ENCODE measurements at regions not wholly inside any gene's neighbourhood (a gene's known extent, or its start where the extent isn't known, plus 50 kb on each side); places are given as distances from the start of the nearest gene placed in this dataset.

GRCh38 chr22:48872271-48873190, 955.1 kb downstream of the BRD1 start:
- DNase-seq, result no peak

DNA sequence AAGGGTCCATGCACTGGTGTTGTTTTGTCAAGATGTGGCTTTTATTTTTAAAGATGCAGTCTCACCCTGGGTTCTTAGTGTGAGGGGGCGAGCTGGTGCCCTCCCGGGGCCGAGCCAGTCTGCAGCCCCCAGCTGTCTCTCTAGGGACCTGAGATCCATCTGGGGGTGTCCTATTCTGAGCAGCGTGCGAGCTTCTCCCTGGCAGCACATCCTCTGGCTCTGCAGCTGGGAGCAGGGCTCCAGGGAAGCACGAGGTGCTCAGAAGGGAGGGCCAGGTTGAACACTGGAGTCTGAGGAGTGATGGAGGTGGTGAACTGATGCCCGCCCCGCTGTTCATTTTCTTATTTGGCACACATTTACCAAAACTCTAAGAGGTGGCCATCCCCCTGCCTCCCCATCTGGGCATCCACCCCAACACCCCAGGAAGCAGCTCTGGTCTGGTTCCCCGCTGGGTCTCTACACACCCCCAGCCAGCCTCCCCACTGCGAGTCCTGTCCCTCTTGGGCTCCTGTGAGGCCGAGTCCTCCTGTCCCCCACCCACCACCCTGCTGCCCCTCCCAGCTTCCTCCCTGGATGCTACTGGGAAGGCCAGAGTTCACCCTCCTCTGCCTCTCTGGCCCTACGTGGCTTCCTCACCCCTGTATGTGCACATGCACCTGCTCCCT, 956.4 kb downstream of the BRD1 start:
- no peak for DNase-seq

- no peak for DNase-seq
These were observed 957.2 kb downstream of the BRD1 start for GRCh38 chr22:48870436-48870835.

- DNase-seq, result no peak
These were observed 957.9 kb downstream of the BRD1 start for GRCh38 chr22:48869788-48870187.

DNA sequence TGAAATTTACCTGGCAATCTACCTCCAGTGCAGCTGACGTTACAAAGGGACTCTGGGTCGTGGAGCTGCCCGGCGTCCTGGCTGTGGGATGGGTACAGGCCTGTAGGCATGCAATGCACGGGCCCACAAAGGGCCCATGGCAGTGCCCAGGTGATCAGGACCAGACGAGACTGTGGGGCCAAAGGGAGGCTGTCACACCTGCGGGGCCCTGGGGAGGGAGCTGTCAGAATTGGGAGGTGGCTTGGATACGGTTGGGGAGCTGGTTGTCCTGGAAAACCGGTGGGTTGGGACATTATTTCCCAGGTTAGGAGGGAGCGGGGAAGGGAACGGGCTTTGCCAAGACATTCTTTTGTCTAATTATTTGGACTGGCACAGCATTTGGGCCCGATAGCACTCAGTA, 958.5 kb downstream of the BRD1 start:
- no peak for DNase-seq

DNA sequence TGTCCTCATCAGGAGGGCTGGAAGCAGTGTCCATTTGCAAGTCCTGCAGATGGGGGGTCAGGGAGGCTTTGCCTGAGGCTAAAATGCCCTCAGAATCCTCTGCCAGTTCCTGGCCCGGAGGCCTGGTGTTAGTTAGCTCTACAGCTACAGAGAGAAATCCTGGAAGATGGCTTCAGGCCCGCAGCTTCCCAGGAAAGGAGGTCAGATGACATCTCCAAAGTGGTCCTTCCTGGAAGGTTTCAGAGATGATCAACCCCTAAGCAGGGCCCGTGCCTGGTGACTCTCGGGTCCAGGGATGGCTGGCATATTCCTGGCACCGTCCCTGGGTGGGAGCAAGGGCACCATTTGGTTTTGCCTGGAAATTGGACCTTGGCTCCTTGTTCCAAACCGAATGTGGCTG, 959.1 kb downstream of the BRD1 start:
- no peak for DNase-seq

DNA sequence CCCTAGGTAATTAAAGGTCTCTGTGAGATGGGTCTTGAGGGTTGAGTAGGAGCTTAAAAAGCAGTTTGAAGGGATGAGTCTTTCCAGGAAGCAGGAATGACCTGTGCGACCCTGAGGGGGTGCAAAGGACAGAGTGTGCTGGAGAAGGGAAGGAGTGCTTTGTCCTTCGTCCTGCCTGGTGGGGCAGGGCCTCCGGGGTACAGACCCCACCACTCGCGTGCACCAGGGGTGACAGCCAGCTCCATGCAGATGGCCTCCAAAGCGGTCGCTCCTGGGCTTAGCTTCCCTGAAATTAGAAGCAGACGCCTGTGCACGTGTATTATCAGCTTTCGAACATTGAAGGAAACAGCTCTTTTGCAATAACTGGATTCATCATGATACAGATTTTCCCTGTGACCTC, 959.8 kb downstream of the BRD1 start:
- no peak for DNase-seq

- DNase-seq, result no peak
These were observed 960.6 kb downstream of the BRD1 start for GRCh38 chr22:48866906-48867681.

DNA sequence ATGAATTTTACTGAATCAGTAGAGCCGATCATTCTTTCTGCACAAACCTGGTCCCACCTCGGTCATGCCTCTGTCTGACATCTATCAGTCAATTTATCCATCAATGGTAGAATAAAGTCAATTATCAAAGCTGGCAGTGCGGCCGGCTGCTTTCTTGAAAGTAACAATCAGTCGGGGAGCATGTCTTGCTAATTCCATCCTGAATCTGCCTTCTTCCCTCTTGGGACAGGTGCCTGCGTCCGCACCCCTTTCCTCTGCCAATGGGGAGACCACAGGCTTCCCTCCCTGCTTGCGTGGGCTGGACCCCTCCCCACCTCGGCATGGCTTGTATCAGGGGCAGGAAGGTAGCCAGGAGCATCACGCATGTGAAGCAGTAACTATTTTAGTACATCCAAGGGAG, 962.9 kb downstream of the BRD1 start:
- DNase-seq, result no peak

GRCh38 chr22:48863965-48864528, 963.6 kb downstream of the BRD1 start:
- DNase-seq, result no peak

DNA sequence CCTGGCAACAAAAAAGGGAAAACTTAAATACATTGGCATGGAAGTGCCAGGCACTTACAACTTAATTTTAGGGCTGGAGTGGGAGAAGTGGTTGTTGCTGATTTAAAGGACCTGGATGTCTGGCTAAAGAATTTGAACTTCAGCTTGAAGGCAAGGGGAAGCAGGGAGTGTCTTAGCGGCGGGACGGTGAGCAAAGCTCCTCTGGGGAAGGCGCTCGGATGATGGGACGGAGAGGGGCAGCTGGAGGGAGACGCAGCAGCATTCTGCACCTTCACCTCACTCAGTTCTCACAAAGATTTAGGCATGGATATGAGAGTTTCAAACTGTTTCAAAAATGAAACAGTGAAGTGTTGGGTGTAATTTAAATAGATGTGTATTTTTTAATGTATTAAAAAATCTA, 967.1 kb downstream of the BRD1 start:
- no peak for DNase-seq

GRCh38 chr22:48858856-48859255, 968.8 kb downstream of the BRD1 start:
- no peak for DNase-seq

DNA sequence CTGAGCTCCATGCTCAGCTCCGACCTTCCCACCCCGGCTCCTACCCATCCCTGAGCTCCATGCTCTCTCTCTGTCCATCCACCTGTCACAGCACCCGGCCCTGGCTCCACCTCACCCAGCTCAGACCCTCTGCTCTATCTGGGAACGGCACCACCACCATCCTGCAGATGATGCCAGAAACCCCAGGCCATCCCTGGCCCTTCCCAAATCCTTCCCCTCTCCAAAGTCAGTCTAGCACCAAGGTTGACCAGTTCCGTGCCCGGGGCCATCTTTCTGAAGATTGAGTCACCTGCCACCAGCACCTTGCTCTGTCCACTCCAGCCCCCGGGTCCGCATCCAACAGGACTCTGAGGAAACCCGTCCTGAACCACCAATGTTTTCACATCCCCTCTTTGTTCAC, 969.6 kb downstream of the BRD1 start:
- DNase-seq, result no peak

DNA sequence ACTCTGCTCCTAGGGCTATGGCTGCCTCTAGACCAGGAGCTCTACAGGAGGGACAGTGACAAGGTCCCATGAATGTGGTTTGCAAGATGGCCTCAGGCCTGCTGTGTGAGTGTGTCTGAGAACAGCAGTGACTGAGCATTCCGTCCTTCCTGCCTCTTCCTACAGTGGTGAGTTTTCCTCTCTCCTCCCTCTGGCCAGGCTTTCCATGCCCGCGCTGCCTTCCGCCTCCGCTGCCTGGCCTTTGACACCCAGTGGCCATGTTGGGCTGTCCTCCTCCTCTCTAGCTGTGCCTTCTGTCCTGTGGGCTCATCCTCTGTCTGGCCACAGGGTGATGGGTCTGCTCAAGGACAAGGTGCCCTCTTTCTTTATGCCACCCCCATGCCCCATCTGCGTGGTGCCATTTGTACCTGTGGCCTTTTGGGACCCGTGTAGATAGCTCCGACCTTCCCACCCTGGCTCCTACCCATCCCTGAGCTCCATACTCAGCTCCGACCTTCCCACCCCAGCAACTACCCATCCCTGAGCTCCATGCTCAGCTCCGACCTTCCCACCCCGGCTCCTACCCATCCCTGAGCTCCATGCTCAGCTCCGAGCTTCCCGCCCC, 970.4 kb downstream of the BRD1 start:
- no peak for DNase-seq

GRCh38 chr22:48856308-48856615, 971.4 kb downstream of the BRD1 start:
- DNase-seq, result no peak

DNA sequence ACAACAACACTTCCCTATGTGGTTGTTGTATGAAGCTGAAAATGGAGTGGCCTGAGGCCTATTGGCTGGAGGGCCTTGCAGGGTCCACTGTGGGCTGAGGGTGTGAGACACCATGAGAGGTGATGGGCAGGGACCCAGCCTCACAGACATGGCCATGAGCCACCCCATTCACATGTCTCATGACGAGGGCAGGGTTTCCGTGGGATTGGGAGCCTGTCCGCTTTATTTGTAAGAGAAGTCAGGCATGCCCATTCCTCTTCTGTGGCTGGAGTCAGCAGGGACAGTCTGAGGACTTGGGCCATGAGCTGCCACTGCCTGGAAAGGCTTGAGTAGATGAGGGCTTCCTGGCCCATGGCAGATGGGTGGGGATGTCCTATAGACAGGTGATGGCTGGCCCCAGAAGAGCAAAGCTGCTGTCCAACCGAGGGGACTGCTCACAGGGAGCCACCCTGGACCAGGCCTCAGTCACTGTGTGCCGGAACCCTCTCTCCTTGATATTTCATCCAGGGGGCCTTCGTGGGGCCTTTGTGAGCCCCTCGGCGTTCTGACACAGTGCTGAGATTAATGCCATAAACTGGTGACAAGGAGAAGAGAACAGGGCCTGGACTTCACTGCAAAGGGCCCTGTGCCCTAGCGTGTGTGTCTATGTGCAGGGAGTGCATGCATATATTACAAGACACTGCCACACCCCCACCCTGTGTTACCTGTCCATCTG, 971.9 kb downstream of the BRD1 start:
- no peak for DNase-seq

DNA sequence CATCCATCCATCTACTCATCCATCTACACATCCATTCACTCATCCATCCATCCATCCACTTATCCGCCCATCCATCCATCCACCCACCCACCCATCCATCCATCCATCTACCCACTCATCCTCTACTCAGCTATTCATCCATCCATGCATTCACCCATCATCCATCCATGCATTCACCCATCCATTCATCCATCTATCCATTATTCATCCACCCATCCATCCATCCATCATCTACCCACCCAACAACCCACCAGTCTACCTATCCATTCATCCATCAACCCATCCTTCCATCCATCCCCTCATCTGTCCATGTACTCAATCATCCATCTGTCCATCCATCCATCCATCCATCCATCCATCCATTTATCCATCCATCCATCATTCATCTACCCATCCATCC, 972.7 kb downstream of the BRD1 start:
- no peak for DNase-seq

GRCh38 chr22:48853627-48854240, 973.9 kb downstream of the BRD1 start:
- DNase-seq, result no peak

- DNase-seq, result no peak
These were observed 975.6 kb downstream of the BRD1 start for GRCh38 chr22:48851933-48852549.

DNA sequence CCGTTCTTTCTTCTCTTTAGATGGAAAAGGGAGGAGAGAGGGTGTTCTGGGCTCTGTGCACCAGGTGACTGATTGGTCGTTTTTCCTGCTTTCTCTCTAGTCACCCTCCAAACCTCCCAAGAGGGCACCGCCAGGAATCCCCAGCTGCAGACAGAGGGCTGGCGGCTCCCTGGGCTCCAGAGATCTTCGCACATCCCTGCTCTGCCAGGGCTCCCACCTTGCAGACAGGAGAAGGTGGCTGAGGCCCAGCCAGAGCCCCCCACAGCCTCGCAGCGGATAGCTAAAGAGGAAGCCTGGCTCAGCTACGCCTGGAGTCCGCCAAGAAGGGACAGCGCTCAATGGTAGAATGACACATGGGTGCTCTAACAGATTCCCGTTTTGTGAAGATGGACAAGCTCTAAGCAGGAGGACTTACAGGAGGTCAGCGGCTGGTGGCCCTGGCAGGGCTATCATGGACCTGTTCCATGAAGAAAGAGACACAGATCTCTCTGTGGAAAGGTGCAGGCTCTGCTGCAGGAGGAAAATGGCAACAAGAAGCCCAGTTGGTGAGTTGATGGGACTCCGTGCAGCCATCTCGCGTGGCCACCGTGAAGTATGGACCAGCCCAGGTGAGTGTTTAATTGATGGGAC, 976.9 kb downstream of the BRD1 start:
- DNase-seq, result no peak

All from EL (cell line).